Neural progenitor cell (in vitro differentiated cells): ENCODE measurements at regions not wholly inside any gene's neighbourhood (a gene's known extent, or its start where the extent isn't known, plus 50 kb on each side); places are given as distances from the start of the nearest gene placed in this dataset.

Source experiments
- EZH2 ChIP-seq: fragments of 200-600 bp; sonication (generic); IDR thresholded peaks from 2 replicates; pipeline ENCODE4 v1.6.1; 2017; ENCODE audit warnings: antibody characterized with exemption, mild to moderate bottlenecking, moderate library complexity
- EZH2phosphoT487 ChIP-seq: fragments of 200-600 bp; sonication (generic); IDR thresholded peaks from 2 replicates; pipeline ENCODE4 v1.6.1; 2017; ENCODE audit warnings: antibody characterized with exemption
- TF ChIP-seq, protein P1 (sequence below): fragments of 200-600 bp; sonication (generic); IDR thresholded peaks from 2 replicates; pipeline ENCODE4 v1.5.1; 2017; ENCODE audit warnings: antibody characterized with exemption, mild to moderate bottlenecking

DNA sequence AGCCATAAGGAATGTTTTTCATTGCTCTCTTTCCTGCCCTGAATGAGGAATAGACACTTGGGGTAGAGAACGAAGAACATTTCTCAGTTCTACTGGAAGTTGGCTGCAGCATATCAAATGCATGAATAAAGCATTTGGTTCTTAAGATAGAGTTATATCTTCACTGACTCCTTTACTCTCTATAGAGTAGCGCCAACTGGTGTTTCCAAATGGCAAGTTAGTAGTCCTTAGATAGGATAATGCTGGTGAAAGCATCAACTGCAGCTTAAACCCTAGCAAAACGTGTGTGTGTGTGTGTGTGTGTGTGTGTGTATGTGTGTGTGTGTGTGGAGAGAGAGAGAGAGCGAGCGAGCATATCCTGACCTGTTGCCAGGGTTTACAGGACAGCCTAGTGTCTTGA is 62.2 kb upstream of the FRMPD4 start:
- TF ChIP-seq, protein P1, sequence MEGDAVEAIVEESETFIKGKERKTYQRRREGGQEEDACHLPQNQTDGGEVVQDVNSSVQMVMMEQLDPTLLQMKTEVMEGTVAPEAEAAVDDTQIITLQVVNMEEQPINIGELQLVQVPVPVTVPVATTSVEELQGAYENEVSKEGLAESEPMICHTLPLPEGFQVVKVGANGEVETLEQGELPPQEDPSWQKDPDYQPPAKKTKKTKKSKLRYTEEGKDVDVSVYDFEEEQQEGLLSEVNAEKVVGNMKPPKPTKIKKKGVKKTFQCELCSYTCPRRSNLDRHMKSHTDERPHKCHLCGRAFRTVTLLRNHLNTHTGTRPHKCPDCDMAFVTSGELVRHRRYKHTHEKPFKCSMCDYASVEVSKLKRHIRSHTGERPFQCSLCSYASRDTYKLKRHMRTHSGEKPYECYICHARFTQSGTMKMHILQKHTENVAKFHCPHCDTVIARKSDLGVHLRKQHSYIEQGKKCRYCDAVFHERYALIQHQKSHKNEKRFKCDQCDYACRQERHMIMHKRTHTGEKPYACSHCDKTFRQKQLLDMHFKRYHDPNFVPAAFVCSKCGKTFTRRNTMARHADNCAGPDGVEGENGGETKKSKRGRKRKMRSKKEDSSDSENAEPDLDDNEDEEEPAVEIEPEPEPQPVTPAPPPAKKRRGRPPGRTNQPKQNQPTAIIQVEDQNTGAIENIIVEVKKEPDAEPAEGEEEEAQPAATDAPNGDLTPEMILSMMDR, result no peak
- TF ChIP-seq EZH2phosphoT487 (no peak), EZH2 (no peak)
